Skeletal muscle satellite cell (primary cell): ENCODE measurements at regions not wholly inside any gene's neighbourhood (a gene's known extent, or its start where the extent isn't known, plus 50 kb on each side); places are given as distances from the start of the nearest gene placed in this dataset.

Experiments used
- H3K27me3 ChIP-seq: 2 replicates; pipeline ENCODE4 v1.7.0; 2013; ENCODE audit warnings: low read length; ENCODE audit not compliant: control insufficient read depth, insufficient read depth
- H3K36me3 ChIP-seq: 2 replicates; pipeline ENCODE4 v1.7.0; 2013; ENCODE audit warnings: mild to moderate bottlenecking, control low read depth, low read length; ENCODE audit not compliant: insufficient read depth
- H3K4me1 ChIP-seq: 2 replicates; pipeline ENCODE4 v1.7.0; 2013; ENCODE audit warnings: low read length; ENCODE audit not compliant: control insufficient read depth, insufficient read depth
- H3K4me2 ChIP-seq: 2 replicates; pipeline ENCODE4 v1.7.0; 2013; ENCODE audit warnings: mild to moderate bottlenecking, low read length
- H3K4me3 ChIP-seq: 2 replicates; pipeline ENCODE4 v1.7.0; 2013; ENCODE audit warnings: low read length
- H3K9ac ChIP-seq: 2 replicates; pipeline ENCODE4 v1.7.0; 2013; ENCODE audit warnings: mild to moderate bottlenecking, low read depth, low read length, moderate library complexity
- H3K9me3 ChIP-seq: replicated peaks from 2 replicates; pipeline ENCODE4 v1.7.0; 2013; ENCODE audit warnings: mild to moderate bottlenecking, control low read depth, low read length

DNA sequence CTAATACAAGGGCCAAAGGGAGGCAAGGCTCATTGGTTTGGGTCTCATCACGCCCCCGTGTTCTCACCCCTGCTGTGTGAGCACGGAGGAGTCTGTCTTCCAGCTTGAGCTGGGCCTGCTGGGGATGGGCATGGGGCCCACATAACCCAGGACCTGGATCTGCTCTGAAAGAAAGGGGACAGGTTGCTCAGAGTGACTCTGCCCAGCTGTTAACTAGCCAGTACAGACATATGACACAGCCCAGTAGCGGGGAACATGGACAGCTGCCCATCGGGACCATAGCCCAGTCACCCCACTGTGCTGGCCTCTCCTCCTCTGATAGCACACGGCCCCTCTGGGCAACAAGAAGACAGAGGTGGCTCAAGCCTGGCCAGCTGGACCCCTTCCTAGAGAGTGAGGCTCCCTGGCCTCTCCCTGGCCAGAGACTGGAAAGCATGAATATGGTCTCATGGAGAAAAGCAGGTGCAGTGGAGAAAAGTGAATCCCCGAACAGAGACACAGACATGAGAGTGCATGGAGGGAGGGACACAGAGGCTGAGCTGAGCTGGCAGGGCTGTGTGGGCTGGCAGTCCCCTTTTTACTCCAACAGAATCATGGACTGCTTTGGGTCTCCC lies 973.9 kb downstream of the BRD1 start:
- peaks cover 36% of the 10 kb centered on the region for H3K9me3 ChIP-seq
- no peaks in the 10 kb centered on the region for H3K27me3 ChIP-seq
- H3K4me1 ChIP-seq: no peaks in the 10 kb centered on the region
- H3K36me3 ChIP-seq: no peaks in the 10 kb centered on the region
- H3K9ac ChIP-seq: no peak overlapping the region
- no peak overlapping the region for H3K4me2 ChIP-seq
- H3K4me3 ChIP-seq: no peak overlapping the region

DNA sequence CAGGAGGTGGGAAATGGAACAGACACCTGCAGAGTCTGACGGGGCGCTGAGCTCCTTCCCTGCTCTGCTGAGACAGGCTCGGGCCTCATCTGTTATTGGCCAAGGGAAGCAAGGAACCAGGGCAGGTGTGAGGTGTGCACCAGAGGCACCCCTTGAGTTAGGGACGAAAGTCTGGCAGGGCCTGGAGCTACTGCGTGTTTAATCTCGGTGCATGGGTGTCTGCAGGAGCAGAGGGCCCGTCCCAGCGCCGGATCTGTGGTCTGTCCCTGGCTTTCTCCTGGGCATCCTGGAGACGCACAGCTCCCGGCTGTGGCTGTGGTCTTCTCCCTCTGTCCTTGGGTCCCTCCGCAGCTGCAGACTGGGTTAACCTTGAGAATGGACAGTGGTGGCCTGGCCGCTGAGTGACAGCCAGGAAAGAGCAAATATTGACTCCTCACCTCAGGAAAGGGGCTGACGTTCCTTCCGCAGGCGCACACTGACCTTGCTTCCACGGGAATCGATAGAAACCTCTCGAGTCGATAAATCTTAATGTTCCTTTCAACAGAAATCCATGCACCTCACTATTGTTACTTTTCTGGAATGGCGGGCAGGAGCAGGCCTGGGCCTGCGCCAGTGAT lies 975.6 kb downstream of the BRD1 start:
- H3K4me2 ChIP-seq: no peak overlapping the region
- no peaks in the 10 kb centered on the region for H3K4me1 ChIP-seq
- no peaks in the 10 kb centered on the region for H3K36me3 ChIP-seq
- no peaks in the 10 kb centered on the region for H3K27me3 ChIP-seq
- H3K4me3 ChIP-seq: no peak overlapping the region
- peaks cover 30% of the 10 kb centered on the region for H3K9me3 ChIP-seq
- H3K9ac ChIP-seq: no peak overlapping the region

DNA sequence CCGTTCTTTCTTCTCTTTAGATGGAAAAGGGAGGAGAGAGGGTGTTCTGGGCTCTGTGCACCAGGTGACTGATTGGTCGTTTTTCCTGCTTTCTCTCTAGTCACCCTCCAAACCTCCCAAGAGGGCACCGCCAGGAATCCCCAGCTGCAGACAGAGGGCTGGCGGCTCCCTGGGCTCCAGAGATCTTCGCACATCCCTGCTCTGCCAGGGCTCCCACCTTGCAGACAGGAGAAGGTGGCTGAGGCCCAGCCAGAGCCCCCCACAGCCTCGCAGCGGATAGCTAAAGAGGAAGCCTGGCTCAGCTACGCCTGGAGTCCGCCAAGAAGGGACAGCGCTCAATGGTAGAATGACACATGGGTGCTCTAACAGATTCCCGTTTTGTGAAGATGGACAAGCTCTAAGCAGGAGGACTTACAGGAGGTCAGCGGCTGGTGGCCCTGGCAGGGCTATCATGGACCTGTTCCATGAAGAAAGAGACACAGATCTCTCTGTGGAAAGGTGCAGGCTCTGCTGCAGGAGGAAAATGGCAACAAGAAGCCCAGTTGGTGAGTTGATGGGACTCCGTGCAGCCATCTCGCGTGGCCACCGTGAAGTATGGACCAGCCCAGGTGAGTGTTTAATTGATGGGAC lies 976.9 kb downstream of the BRD1 start:
- Histone ChIP-seq H3K36me3 (no peaks in the 10 kb centered on the region), H3K4me2 (no peak overlapping the region), H3K9me3 (peaks cover 28% of the 10 kb centered on the region), H3K27me3 (no peaks in the 10 kb centered on the region), H3K4me3 (no peak overlapping the region), H3K9ac (no peak overlapping the region), H3K4me1 (no peaks in the 10 kb centered on the region)

DNA sequence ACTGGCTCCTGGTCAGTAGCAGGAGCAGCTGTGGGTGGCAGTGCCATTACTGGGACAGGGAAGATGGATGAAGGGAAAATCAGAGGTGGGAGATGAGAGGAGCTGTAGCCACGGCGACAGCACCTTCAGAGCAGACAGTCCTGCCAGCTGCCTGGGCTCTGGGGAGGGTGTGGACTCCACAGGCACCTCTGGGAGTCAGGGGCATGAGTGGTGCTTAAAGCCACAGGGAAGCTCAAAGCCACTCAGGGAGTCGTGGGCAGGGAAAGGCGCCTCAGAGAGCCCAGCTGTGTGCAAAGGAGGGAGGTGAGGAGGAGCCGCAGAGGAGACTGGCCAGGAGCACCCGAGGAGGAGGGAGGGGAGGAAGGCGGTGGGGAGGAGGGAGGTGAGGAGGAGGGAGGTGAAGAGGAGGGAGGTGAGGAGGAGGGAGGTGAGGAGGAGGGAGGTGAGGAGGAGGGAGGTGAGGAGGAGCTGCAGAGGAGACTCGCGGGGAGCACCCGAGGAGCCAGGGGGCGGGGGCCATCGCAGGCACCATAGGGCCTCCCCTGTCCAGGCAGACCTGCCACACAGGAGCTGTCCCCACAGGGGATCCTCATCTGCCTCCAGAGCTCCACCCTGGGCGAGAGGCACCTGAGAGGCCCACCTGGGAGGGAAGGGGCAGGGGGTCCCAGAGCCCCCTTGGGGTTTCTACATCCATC lies 977.6 kb downstream of the BRD1 start:
- Histone ChIP-seq H3K4me1 (no peaks in the 10 kb centered on the region), H3K4me3 (no peak overlapping the region), H3K9ac (no peak overlapping the region), H3K27me3 (no peaks in the 10 kb centered on the region), H3K36me3 (no peaks in the 10 kb centered on the region), H3K4me2 (no peak overlapping the region), H3K9me3 (peaks cover 22% of the 10 kb centered on the region)

DNA sequence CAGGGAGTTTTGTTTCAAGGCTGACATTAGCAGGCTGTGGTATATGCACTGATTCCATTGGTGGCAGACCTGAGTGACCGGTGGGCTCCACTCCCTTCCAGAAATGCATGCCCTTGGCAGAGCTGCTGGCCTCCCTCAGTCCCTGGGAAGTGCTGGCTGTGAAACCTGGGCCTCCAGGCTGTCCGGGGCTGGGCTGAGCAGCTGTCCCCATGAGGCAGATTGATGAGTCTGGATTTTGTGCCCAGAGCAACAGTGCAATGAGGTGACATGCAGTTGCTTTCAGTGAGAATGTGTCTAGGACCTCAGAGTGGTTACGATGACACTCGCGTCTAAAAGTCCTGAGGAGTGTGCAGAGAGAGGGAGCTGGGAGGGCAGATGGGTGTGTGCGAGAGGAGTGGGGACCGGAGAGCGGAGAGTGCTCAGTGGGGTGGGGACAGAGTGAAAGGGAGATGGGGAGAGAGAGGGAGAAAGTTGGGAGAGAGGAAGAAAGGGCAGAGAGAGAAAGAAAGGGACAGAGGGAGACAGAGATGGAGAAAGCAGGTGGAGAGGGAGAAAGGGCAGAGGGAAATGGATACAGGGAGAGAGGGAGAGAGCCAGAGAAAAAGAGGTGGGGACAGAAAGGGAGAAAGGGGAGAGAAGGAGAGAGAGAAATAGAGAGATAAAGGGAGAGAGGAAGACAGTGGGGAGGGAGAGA lies 978.3 kb downstream of the BRD1 start:
- no peaks in the 10 kb centered on the region for H3K36me3 ChIP-seq
- H3K9ac ChIP-seq: no peak overlapping the region
- H3K4me3 ChIP-seq: no peak overlapping the region
- peaks cover 15% of the 10 kb centered on the region for H3K9me3 ChIP-seq
- no peaks in the 10 kb centered on the region for H3K27me3 ChIP-seq
- H3K4me2 ChIP-seq: no peak overlapping the region
- no peaks in the 10 kb centered on the region for H3K4me1 ChIP-seq

DNA sequence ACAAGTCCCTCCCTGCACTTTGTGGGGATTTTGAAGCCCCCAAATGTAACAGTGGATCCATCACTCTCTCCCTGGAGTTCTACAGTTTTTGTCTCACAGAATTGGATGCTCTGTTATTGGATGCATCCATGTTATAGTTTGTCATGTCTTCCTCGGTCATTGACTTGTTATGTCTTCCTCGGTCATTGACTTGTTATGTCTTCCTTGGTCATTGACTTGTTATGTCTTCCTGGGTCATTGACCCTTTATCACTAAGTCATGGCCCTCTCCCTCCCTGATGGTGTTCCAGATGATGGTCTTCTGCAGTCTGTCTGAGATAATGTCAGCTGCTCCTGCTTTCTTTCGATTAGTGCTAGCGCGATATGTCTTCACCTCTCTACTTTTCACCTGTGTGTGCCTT lies 981.5 kb downstream of the BRD1 start:
- Histone ChIP-seq H3K4me2 (no peak overlapping the region), H3K4me3 (no peak overlapping the region), H3K36me3 (no peaks in the 10 kb centered on the region), H3K9ac (no peak overlapping the region), H3K27me3 (no peaks in the 10 kb centered on the region), H3K9me3 (peaks cover 12% of the 10 kb centered on the region), H3K4me1 (no peaks in the 10 kb centered on the region)

DNA sequence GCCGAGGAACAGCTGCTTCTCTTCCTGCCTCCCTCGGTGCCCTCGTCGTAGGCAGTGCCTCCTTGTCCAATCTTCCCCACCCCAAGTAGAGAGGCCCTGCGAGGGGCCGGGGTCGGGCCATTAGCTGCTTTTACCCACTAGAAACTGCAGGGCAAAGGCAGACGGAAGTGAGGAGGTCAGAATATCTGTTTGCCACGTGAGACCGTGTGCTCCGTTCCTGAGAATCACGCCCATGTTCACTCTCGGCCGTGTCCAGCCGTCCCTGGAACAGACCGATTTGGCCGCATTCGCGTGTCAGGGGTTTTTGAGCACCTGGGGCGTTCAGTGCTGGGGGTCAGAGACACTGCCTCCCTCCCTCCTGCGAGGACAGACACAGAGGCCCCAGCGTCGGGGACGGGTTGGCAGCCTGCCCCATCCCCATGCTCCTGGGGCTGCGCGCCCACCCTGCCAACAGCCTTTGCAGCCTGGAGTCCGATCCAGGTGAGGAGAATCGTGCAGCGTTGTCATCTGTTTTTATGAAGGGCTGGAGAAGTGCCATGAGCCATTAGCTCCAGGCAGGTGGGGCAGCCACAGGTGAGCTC lies 982.2 kb downstream of the BRD1 start:
- Histone ChIP-seq H3K27me3 (no peaks in the 10 kb centered on the region), H3K36me3 (no peaks in the 10 kb centered on the region), H3K9me3 (peaks cover 14% of the 10 kb centered on the region), H3K9ac (no peak overlapping the region), H3K4me3 (no peak overlapping the region), H3K4me1 (no peaks in the 10 kb centered on the region), H3K4me2 (no peak overlapping the region)

DNA sequence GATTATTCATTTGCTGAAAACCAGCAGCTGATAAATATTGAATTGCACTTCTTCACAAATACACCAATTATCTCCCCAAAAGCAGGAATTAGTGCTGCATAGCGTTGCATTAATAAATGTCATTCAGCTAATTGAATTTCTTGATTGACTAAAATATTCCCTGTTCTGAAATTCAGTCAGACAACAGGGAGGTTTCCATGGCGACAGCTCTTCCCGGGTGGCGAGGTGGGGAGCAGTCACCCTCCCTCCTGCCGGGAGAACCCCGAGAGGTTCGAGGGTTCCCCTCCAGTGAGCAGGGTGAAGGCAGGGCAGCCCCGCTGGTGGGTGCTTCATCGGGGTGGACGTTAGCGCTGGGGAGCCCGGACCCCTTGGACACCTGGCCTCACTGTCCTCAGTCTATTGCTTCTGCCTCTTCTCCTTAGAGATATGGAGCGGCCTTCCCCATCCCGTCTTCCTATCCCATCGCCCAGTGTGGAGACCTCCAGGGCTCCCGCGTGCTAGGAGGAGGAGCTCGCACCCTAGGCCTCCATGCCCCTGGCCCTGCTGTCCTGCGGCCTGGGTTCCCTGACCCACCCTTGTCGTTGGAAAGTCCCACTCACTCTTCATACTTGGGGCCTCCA lies 983.5 kb downstream of the BRD1 start:
- Histone ChIP-seq H3K4me1 (no peaks in the 10 kb centered on the region), H3K27me3 (no peaks in the 10 kb centered on the region), H3K9me3 (peaks cover 21% of the 10 kb centered on the region), H3K36me3 (no peaks in the 10 kb centered on the region), H3K4me2 (no peak overlapping the region), H3K9ac (no peak overlapping the region), H3K4me3 (no peak overlapping the region)

DNA sequence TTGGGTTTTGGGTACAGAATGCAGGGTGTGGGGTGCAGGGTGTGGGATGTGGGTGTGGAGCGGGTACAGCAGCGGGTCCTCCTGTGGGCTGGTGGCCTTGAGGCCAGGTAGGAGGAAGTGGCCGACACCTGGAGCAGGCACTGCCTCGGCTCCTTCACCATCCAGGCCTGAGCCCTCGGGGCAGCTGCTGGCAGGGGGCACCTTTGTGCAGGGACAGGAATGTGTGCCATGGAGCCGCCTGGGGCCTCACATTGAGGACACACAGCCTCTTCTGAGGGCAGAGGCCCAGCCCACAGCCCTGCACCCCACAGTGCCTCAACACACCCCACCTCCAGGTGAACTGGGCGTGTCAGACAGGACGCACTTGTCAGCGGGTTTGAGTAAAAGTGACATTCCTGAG lies 984.0 kb downstream of the BRD1 start:
- Histone ChIP-seq H3K36me3 (no peaks in the 10 kb centered on the region), H3K9me3 (peaks cover 26% of the 10 kb centered on the region), H3K4me2 (no peak overlapping the region), H3K27me3 (no peaks in the 10 kb centered on the region), H3K4me3 (no peak overlapping the region), H3K4me1 (no peaks in the 10 kb centered on the region), H3K9ac (no peak overlapping the region)

DNA sequence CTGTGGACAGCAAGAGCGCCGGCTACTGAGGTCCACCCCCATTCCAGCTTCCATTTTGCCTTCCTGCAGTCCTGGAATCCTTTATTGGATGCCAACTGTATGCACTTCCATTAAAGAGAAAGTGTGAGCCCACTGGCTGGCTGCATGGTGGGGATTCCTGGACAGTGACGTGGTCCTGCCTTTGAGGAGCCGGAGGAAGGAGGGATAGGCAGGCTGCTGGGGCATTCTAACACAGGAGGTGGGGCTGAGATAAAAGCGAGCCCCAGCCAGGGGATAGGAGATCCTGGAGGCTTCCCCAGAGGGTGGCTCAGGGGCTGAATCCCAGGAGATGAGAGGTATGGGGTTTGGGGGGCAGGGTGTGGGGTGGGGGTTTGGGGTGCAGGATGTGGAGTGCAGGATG lies 984.7 kb downstream of the BRD1 start:
- no peak overlapping the region for H3K4me3 ChIP-seq

DNA sequence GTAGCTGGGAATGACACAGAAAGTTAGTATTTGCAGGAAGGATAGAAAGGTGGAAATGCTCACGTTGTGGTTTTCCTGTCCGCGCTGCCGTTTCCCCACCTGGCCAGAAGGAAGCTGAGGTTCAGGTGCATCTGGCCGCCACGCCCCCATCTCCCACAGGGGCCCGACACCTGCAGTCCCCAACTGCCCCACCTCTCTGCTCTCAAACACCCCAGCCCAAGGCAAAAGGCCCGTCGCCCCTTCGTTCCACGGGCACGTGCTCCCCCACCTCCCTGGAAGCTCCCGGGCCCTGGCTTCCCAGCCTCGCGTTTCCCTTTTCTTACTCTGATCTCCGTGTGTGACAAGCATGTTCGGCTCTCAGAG lies 985.1 kb downstream of the BRD1 start:
- H3K4me3 ChIP-seq: no peak overlapping the region
- no peaks in the 10 kb centered on the region for H3K4me1 ChIP-seq
- H3K4me2 ChIP-seq: no peak overlapping the region
- no peak overlapping the region for H3K9ac ChIP-seq
- no peaks in the 10 kb centered on the region for H3K36me3 ChIP-seq
- no peaks in the 10 kb centered on the region for H3K27me3 ChIP-seq
- H3K9me3 ChIP-seq: peaks cover 27% of the 10 kb centered on the region

More for the DNA sequence above, 984.7 kb downstream of the BRD1 start:
- Histone ChIP-seq H3K4me2 (no peak overlapping the region), H3K27me3 (no peaks in the 10 kb centered on the region), H3K36me3 (no peaks in the 10 kb centered on the region), H3K4me1 (no peaks in the 10 kb centered on the region), H3K9me3 (peaks cover 26% of the 10 kb centered on the region), H3K9ac (no peak overlapping the region)
